Hematopoietic multipotent progenitor cell (in vitro differentiated cells): ENCODE measurements at regions not wholly inside any gene's neighbourhood (a gene's known extent, or its start where the extent isn't known, plus 50 kb on each side); places are given as distances from the start of the nearest gene placed in this dataset.

ENCODE experiments used
- DNase-seq, 3 donors: peaks; one replicate each; pipeline ENCODE4 v3.0.0-alpha.2; 2011 to 2015; ENCODE audit warnings: low read depth in 2 of 3, low spot score in 2 of 3

- no peak for DNase-seq
Measured at GRCh38 chr2:239489481-239489880, 88.7 kb upstream of the HDAC4 start.

- no peak for DNase-seq
Measured at GRCh38 chr2:239488125-239488524, 87.3 kb upstream of the HDAC4 start.

GRCh38 chr2:239487272-239487671, 86.5 kb upstream of the HDAC4 start:
- no peak for DNase-seq

GRCh38 chr2:239485622-239486021, 84.8 kb upstream of the HDAC4 start:
- no peak for DNase-seq

GRCh38 chr2:239484571-239485355, 83.9 kb upstream of the HDAC4 start:
- no peak for DNase-seq

- no peak for DNase-seq
Measured at GRCh38 chr2:239482778-239483712, 82.2 kb upstream of the HDAC4 start.

- DNase-seq, result no peak
Measured at GRCh38 chr2:239479471-239479870, 78.7 kb upstream of the HDAC4 start.

GRCh38 chr2:239477591-239477990, 76.8 kb upstream of the HDAC4 start:
- DNase-seq, result no peak

GRCh38 chr2:239476757-239477585, 76.2 kb upstream of the HDAC4 start:
- DNase-seq, result no peak

GRCh38 chr2:239476029-239476756, 75.4 kb upstream of the HDAC4 start:
- DNase-seq, result no peak

GRCh38 chr2:239475161-239476028, 74.6 kb upstream of the HDAC4 start:
- DNase-seq, result no peak

GRCh38 chr2:239473211-239473805, 72.5 kb upstream of the HDAC4 start:
- no peak for DNase-seq

- no peak for DNase-seq
Measured at GRCh38 chr2:239472235-239472775, 71.5 kb upstream of the HDAC4 start.

GRCh38 chr2:239471011-239471792, 70.4 kb upstream of the HDAC4 start:
- no peak for DNase-seq

- DNase-seq, result no peak
Measured at GRCh38 chr2:239470151-239470900, 69.5 kb upstream of the HDAC4 start.

GRCh38 chr2:239469106-239469960, 68.5 kb upstream of the HDAC4 start:
- DNase-seq, result no peak
